ENCODE measurements at regions not wholly inside any gene's neighbourhood (a gene's known extent, or its start where the extent isn't known, plus 50 kb on each side); places are given as distances from the start of the nearest gene placed in this dataset.

DNA sequence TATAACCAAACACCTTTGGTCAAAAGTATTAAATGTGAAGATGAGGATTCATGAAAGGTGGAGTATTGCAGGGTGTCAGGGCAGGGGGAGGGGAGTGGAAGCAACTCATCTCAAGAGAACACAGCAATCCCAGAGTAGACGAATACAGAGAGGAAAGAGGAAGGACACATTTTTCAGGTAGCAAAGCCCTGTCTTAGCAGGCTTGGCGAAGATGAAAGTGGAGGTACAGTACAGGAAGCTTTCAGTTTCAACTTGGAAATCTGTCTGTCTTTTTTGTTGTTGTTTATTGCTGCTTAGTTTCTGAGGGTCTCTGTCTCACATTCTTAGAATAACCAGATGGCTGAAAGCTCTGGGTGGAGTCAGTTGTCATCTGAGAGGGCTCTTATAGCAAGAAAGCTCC, 80.8 kb upstream of the GPR149 start:
- TF ChIP-seq, protein P1, sequence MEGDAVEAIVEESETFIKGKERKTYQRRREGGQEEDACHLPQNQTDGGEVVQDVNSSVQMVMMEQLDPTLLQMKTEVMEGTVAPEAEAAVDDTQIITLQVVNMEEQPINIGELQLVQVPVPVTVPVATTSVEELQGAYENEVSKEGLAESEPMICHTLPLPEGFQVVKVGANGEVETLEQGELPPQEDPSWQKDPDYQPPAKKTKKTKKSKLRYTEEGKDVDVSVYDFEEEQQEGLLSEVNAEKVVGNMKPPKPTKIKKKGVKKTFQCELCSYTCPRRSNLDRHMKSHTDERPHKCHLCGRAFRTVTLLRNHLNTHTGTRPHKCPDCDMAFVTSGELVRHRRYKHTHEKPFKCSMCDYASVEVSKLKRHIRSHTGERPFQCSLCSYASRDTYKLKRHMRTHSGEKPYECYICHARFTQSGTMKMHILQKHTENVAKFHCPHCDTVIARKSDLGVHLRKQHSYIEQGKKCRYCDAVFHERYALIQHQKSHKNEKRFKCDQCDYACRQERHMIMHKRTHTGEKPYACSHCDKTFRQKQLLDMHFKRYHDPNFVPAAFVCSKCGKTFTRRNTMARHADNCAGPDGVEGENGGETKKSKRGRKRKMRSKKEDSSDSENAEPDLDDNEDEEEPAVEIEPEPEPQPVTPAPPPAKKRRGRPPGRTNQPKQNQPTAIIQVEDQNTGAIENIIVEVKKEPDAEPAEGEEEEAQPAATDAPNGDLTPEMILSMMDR (IDR thresholded peaks at IDR 0.05; ENCODE audit: poor library complexity): no peak
- no peak for TF ChIP-seq EZH2phosphoT487 (IDR thresholded peaks at IDR 0.05; ENCODE audit: low read depth, severe bottlenecking, unreplicated experiment)

Data from hepatocyte (in vitro differentiated cells).